HG03139 (cell line): ENCODE measurements at regions not wholly inside any gene's neighbourhood (a gene's known extent, or its start where the extent isn't known, plus 50 kb on each side); places are given as distances from the start of the nearest gene placed in this dataset.
"Not testable (repeated sequence)": the region's sequence is repeated elsewhere in the genome, so short reads cannot be mapped to it uniquely, and the experiment has no call there.

ENCODE experiments used
- ATAC-seq: cut with Tn5 transposase; IDR thresholded peaks from one replicate; pipeline ENCODE4 v1.9.1; 2021; ENCODE audit not compliant: unreplicated experiment

- no peak for ATAC-seq
Observed at GRCh38 chr3:107150675-107151074, 226.6 kb upstream of the CCDC54 start.

- ATAC-seq = no peak
Observed at GRCh38 chr3:107153981-107154380, 223.3 kb upstream of the CCDC54 start.

GRCh38 chr3:107172411-107172810 is 204.8 kb upstream of the CCDC54 start:
- no peak for ATAC-seq

GRCh38 chr3:107184375-107184774 is 192.9 kb upstream of the CCDC54 start:
- ATAC-seq = no peak

- no peak for ATAC-seq
Observed at GRCh38 chr3:107188262-107188661, 189.0 kb upstream of the CCDC54 start.

GRCh38 chr3:107189158-107189791 is 188.0 kb upstream of the CCDC54 start:
- ATAC-seq = no peak

- ATAC-seq = no peak
Observed at GRCh38 chr3:107193116-107193515, 184.1 kb upstream of the CCDC54 start.

GRCh38 chr3:107198581-107199181 is 178.6 kb upstream of the CCDC54 start:
- ATAC-seq = no peak

GRCh38 chr3:107201146-107201545 is 176.1 kb upstream of the CCDC54 start:
- ATAC-seq = no peak

- ATAC-seq = not testable (repeated sequence)
Observed at GRCh38 chr3:107202885-107203284, 174.4 kb upstream of the CCDC54 start.

- ATAC-seq = no peak
Observed at GRCh38 chr3:107204121-107204520, 173.1 kb upstream of the CCDC54 start.

- ATAC-seq = no peak
Observed at GRCh38 chr3:107205358-107205757, 171.9 kb upstream of the CCDC54 start.

- ATAC-seq = no peak
Observed at GRCh38 chr3:107206141-107206540, 171.1 kb upstream of the CCDC54 start.

- ATAC-seq = no peak
Observed at GRCh38 chr3:107206945-107207344, 170.3 kb upstream of the CCDC54 start.

- no peak for ATAC-seq
Observed at GRCh38 chr3:107208100-107208499, 169.1 kb upstream of the CCDC54 start.

- no peak for ATAC-seq
Observed at GRCh38 chr3:107208796-107209195, 168.4 kb upstream of the CCDC54 start.

GRCh38 chr3:107209302-107209990 is 167.8 kb upstream of the CCDC54 start:
- no peak for ATAC-seq

- ATAC-seq = no peak
Observed at GRCh38 chr3:107211608-107212007, 165.6 kb upstream of the CCDC54 start.

- ATAC-seq = no peak
Observed at GRCh38 chr3:107212618-107213017, 164.6 kb upstream of the CCDC54 start.

GRCh38 chr3:107213044-107213669 is 164.1 kb upstream of the CCDC54 start:
- no peak for ATAC-seq

- no peak for ATAC-seq
Observed at GRCh38 chr3:107216229-107216628, 161.0 kb upstream of the CCDC54 start.

GRCh38 chr3:107216711-107217110 is 160.5 kb upstream of the CCDC54 start:
- no peak for ATAC-seq
